DOHH2 (cell line): ENCODE measurements at regions not wholly inside any gene's neighbourhood (a gene's known extent, or its start where the extent isn't known, plus 50 kb on each side); places are given as distances from the start of the nearest gene placed in this dataset.

Experiments used
- H3F3A ChIP-seq: fragments of 200-600 bp; sonication (generic), shearing (Covaris generic); 2 replicates; pipeline ENCODE4 v1.6.0; 2016; ENCODE audit warnings: antibody characterized with exemption, mild to moderate bottlenecking; ENCODE audit not compliant: control insufficient read depth, insufficient read depth
- H3K27ac ChIP-seq: fragments of 200-600 bp; sonication (generic); 2 replicates; pipeline ENCODE4 v1.5.1; 2014; ENCODE audit warnings: low read depth, mild to moderate bottlenecking, low read length, moderate library complexity
- H3K27me3 ChIP-seq: fragments of 200-600 bp; sonication (generic); 2 replicates; pipeline ENCODE4 v1.6.1; 2014; ENCODE audit warnings: mild to moderate bottlenecking, low read length, mixed read lengths; ENCODE audit not compliant: control insufficient read depth
- H3K36me3 ChIP-seq: fragments of 200-600 bp; sonication (generic); 2 replicates; pipeline ENCODE4 v1.6.1; 2014; ENCODE audit warnings: mild to moderate bottlenecking, low read length, moderate library complexity, mixed read lengths; ENCODE audit not compliant: control insufficient read depth
- H3K4me1 ChIP-seq: fragments of 200-600 bp; sonication (generic); 2 replicates; pipeline ENCODE4 v1.6.1; 2014; ENCODE audit warnings: mild to moderate bottlenecking, low read length, mixed read lengths; ENCODE audit not compliant: control insufficient read depth
- H3K4me2 ChIP-seq: fragments of 200-600 bp; sonication (generic); 2 replicates; pipeline ENCODE4 v1.6.0; 2014; ENCODE audit warnings: mild to moderate bottlenecking, low read length, moderate library complexity
- H3K4me3 ChIP-seq: fragments of 200-600 bp; sonication (generic); 2 replicates; pipeline ENCODE4 v1.5.1; 2014; ENCODE audit warnings: mild to moderate bottlenecking, low read length, mixed read lengths
- H3K79me2 ChIP-seq: fragments of 200-600 bp; sonication (generic); 2 replicates; pipeline ENCODE4 v1.6.1; 2014; ENCODE audit warnings: mild to moderate bottlenecking, low read length, mixed read lengths; ENCODE audit not compliant: control insufficient read depth
- H3K9me2 ChIP-seq: fragments of 200-600 bp; sonication (generic); replicated peaks from 2 replicates; pipeline ENCODE4 v1.6.1; 2014; ENCODE audit warnings: mild to moderate bottlenecking, low read length, mixed read lengths; ENCODE audit not compliant: control insufficient read depth
- H3K9me3 ChIP-seq: fragments of 200-600 bp; sonication (generic); 2 replicates; pipeline ENCODE4 v1.6.1; 2014; ENCODE audit warnings: antibody characterized with exemption, low read length, mixed read lengths; ENCODE audit not compliant: control insufficient read depth, insufficient read depth
- H4K20me1 ChIP-seq: fragments of 200-600 bp; sonication (generic); 2 replicates; pipeline ENCODE4 v1.6.0; 2014; ENCODE audit warnings: low read depth, mild to moderate bottlenecking, antibody characterized with exemption, low read length, moderate library complexity; ENCODE audit not compliant: control insufficient read depth, insufficient read depth
- CTCF ChIP-seq: fragments of 200-600 bp; sonication (generic); IDR thresholded peaks from one replicate; pipeline ENCODE4 v1.5.1; 2014; ENCODE audit warnings: antibody characterized with exemption, mild to moderate bottlenecking, low read depth, low read length; ENCODE audit not compliant: poor library complexity, severe bottlenecking
- EZH2phosphoT487 ChIP-seq: fragments of 200-600 bp; sonication (generic); IDR thresholded peaks from 2 replicates; pipeline ENCODE4 v1.6.1; 2017; ENCODE audit warnings: borderline replicate concordance, mild to moderate bottlenecking, antibody characterized with exemption, low read length, moderate library complexity, mixed read lengths

DNA sequence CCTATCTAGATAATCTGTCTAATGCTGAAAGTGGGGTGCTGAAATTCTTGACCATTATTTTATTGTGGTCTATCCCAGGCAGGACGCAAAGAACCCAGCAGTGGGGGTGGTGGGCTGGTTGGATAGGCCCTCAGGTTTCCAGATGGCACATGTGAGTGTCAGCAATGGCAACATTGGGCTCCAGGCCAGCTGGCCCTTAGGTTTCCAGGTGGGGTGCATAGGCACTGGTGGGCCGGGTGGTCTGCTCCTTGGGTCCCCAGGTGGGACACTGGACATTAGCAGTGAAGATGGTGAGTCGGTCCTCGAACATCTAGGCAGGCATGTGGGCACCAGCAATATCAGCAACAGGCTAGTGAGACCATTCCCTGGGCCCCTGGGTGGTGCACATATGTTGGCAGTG lies 680.3 kb upstream of the ACVR2A start:
- Histone ChIP-seq H3K27me3 (no peaks in the 10 kb centered on the region), H3K27ac (no peak overlapping the region), H3K4me2 (no peak overlapping the region), H3K4me1 (no peaks in the 10 kb centered on the region), H3K79me2 (no peaks in the 10 kb centered on the region), H4K20me1 (no peaks in the 10 kb centered on the region), H3K4me3 (no peak overlapping the region), H3K9me3 (no peaks in the 10 kb centered on the region), H3F3A (no peaks in the 10 kb centered on the region), H3K9me2 (no peaks in the 10 kb centered on the region), H3K36me3 (no peaks in the 10 kb centered on the region)
- TF ChIP-seq EZH2phosphoT487 (no peak), CTCF (no peak)

DNA sequence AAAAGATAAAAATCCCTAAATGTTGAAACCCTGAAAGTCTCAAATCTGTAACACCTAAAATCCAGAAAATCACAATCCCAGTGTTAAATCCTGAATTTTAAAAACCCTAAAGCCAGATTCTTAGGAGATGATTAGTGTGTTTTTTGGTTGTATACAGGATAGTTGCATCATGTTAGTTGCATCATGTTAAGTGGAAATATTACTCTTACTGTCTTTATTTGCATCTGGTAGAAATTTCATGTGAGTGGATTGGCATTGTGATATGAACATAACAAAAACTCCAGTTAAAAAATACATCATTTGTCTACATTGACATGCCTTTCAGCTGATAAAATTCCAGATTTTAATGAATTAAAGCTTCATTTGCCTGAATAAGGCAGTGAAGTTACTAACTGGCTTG lies 683.1 kb upstream of the ACVR2A start:
- H3K4me2 ChIP-seq, result no peak overlapping the region
- no peaks in the 10 kb centered on the region for H3K27me3 ChIP-seq
- no peaks in the 10 kb centered on the region for H3K9me2 ChIP-seq
- no peak overlapping the region for H3K27ac ChIP-seq
- no peaks in the 10 kb centered on the region for H3K36me3 ChIP-seq
- H3K4me1 ChIP-seq, result no peaks in the 10 kb centered on the region
- H3K4me3 ChIP-seq, result no peak overlapping the region
- no peaks in the 10 kb centered on the region for H4K20me1 ChIP-seq
- H3K79me2 ChIP-seq, result no peaks in the 10 kb centered on the region
- TF ChIP-seq EZH2phosphoT487 (no peak), CTCF (no peak)
- H3K9me3 ChIP-seq, result no peaks in the 10 kb centered on the region
- H3F3A ChIP-seq, result no peaks in the 10 kb centered on the region

DNA sequence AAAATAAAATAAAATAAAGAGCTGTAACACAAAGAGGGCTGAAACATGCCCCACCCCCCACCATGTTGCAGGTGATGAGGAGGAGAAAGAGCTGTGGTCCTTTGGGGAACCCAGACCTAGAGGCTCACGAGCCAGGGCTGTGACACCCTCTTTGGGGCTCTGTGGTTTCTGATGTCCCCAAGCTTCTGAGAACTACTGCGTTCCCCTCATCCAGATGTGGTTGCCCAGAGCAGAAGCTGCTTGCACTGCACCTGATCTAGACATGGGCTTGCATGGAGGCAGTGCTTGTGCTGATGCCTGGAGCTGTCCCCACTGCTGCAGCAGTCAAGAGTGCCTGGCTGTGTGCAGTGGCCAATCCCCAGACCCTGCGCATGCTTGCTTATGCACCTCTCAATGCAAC lies 687.9 kb upstream of the ACVR2A start:
- Histone ChIP-seq H3K9me2 (no peaks in the 10 kb centered on the region), H3K4me2 (no peak overlapping the region), H3K27ac (no peak overlapping the region), H3F3A (no peaks in the 10 kb centered on the region), H3K9me3 (no peaks in the 10 kb centered on the region), H4K20me1 (no peaks in the 10 kb centered on the region), H3K79me2 (no peaks in the 10 kb centered on the region), H3K4me1 (no peaks in the 10 kb centered on the region), H3K4me3 (no peak overlapping the region), H3K27me3 (no peaks in the 10 kb centered on the region), H3K36me3 (no peaks in the 10 kb centered on the region)
- TF ChIP-seq EZH2phosphoT487 (no peak), CTCF (no peak)

- peaks cover 12% of the 10 kb centered on the region; the same call in 1 of the 2 replicates for H3K9me3 ChIP-seq
- H3K4me3 ChIP-seq, result no peak overlapping the region
- TF ChIP-seq CTCF, result no peak
- no peak for TF ChIP-seq EZH2phosphoT487
- H3K36me3 ChIP-seq, result no peaks in the 10 kb centered on the region
- H3K4me2 ChIP-seq, result no peak overlapping the region
- no peaks in the 10 kb centered on the region for H3K27me3 ChIP-seq
- H3K4me1 ChIP-seq, result no peaks in the 10 kb centered on the region
- H3K9me2 ChIP-seq, result no peaks in the 10 kb centered on the region
- H3K79me2 ChIP-seq, result no peaks in the 10 kb centered on the region
- H3F3A ChIP-seq, result no peaks in the 10 kb centered on the region
- H4K20me1 ChIP-seq, result no peaks in the 10 kb centered on the region
- no peak overlapping the region for H3K27ac ChIP-seq
Observed at GRCh38 chr2:147150241-147150635, 694.6 kb upstream of the ACVR2A start.
